Esophagus muscularis mucosa (tissue), 4 donors: ENCODE measurements at regions not wholly inside any gene's neighbourhood (a gene's known extent, or its start where the extent isn't known, plus 50 kb on each side); places are given as distances from the start of the nearest gene placed in this dataset.

Experiments used
- DNase-seq: peaks from one replicate; pipeline ENCODE4 v3.0.0-alpha.2; 2017; ENCODE audit errors: extremely low spot score
- H3K27ac ChIP-seq, 4 donors: fragments of 200-600 bp; sonication (generic); replicated peaks in 1 of 4; 1 replicate in 3 of 4; 2 replicates in 1 of 4; pipeline ENCODE4 v1.5.1; 2016 to 2019; ENCODE audit warnings: mild to moderate bottlenecking in 1 of 4
- H3K27me3 ChIP-seq, 4 donors: fragments of 200-600 bp; sonication (generic); one replicate each; pipeline versions ENCODE4 v1.5.1 to v1.6.0; 2016 to 2019
- H3K36me3 ChIP-seq, 4 donors: fragments of 200-600 bp; sonication (generic); one replicate each; pipeline ENCODE4 v1.5.1; 2016 to 2019
- H3K4me1 ChIP-seq, 4 donors: fragments of 200-600 bp; sonication (generic); one replicate each; pipeline ENCODE4 v1.5.1; 2016 to 2019
- H3K4me3 ChIP-seq, 4 donors: fragments of 200-600 bp; sonication (generic); 1 replicate in 2 of 4; 2 replicates in 2 of 4; pipeline ENCODE4 v1.5.1; 2016 to 2019; ENCODE audit warnings: mild to moderate bottlenecking in 4 of 4, moderate library complexity in 1 of 4
- H3K9me3 ChIP-seq, 4 donors: fragments of 200-600 bp; sonication (generic); 1 replicate in 3 of 4; 2 replicates in 1 of 4; pipeline ENCODE4 v1.5.1; 2016 to 2019
- EP300 ChIP-seq: sonication (generic); formaldehyde crosslinking; IDR thresholded peaks from one replicate; pipeline ENCODE4 v1.6.1; 2017; ENCODE audit warnings: antibody characterized with exemption
- POLR2A ChIP-seq: fragments of 450-650 bp; IDR thresholded peaks from one replicate; pipeline ENCODE4 v1.6.1; 2017; ENCODE audit warnings: antibody characterized with exemption, moderate library complexity, mild to moderate bottlenecking, low read depth
- POLR2AphosphoS5 ChIP-seq, 2 donors: sonication (generic); formaldehyde crosslinking; IDR thresholded peaks; one replicate each; pipeline ENCODE4 v1.6.1; 2017; ENCODE audit warnings: antibody characterized with exemption in 2 of 2
- WGBS: methylation state at CpG from one replicate; pipeline ENCODE4 v1.1.5; 2018; 5-methylcytosine and 5-hydroxymethylcytosine counted together
- intact Hi-C: fragments of 100-400 bp; cut with DNase I; formaldehyde crosslinking; loops from one replicate; pipeline ENCODE4 v1.15.1; 2023
- TF ChIP-seq, protein P1 (sequence below), 3 experiments: fragments of 200-600 bp in 2 of 3; fragments of 450-650 bp in 1 of 3; sonication (generic) in 2 of 3; IDR thresholded peaks; one replicate each; pipeline ENCODE4 v1.5.1; 2017 to 2019; ENCODE audit warnings: antibody characterized with exemption in 3 of 3, mild to moderate bottlenecking in 2 of 3, moderate library complexity in 1 of 3

DNA sequence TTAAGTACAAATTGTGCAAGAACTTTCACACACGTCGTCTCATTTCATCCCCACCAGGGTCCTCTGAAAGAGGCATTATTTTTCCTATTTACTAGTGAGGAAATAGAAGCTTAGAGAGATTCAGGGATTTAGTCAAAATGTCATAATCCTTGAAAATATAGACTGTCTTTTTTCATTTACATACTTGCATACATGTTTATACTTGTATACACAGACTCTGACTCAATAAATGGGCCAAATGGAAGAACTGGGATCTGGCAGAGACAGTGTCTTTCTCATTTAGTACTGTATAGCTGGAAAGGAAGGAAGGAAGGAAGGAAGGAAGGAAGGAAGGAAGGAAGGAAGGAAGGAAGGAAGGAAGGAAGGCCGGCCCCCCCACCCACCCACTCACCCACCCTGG, 357.7 kb upstream of the SOX5 start:
- Histone ChIP-seq H3K4me1 (no peaks in the 10 kb centered on the region), H3K36me3 (no peaks in the 10 kb centered on the region), H3K9me3 (no peaks in the 10 kb centered on the region), H3K27ac (no peak overlapping the region), H3K27me3 (no peaks in the 10 kb centered on the region), H3K4me3 (no peak overlapping the region)
- 62% methylated on average over 3 of the region's 3 CpGs for WGBS
- TF ChIP-seq EP300 (no peak), POLR2AphosphoS5 (IDR thresholded peaks at IDR 0.05) (no peak), POLR2A (no peak)
- TF ChIP-seq, protein P1, sequence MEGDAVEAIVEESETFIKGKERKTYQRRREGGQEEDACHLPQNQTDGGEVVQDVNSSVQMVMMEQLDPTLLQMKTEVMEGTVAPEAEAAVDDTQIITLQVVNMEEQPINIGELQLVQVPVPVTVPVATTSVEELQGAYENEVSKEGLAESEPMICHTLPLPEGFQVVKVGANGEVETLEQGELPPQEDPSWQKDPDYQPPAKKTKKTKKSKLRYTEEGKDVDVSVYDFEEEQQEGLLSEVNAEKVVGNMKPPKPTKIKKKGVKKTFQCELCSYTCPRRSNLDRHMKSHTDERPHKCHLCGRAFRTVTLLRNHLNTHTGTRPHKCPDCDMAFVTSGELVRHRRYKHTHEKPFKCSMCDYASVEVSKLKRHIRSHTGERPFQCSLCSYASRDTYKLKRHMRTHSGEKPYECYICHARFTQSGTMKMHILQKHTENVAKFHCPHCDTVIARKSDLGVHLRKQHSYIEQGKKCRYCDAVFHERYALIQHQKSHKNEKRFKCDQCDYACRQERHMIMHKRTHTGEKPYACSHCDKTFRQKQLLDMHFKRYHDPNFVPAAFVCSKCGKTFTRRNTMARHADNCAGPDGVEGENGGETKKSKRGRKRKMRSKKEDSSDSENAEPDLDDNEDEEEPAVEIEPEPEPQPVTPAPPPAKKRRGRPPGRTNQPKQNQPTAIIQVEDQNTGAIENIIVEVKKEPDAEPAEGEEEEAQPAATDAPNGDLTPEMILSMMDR (IDR thresholded peaks at IDR 0.05), result no peak
- no peak for DNase-seq
- intact Hi-C loops, result no loop called here

DNA sequence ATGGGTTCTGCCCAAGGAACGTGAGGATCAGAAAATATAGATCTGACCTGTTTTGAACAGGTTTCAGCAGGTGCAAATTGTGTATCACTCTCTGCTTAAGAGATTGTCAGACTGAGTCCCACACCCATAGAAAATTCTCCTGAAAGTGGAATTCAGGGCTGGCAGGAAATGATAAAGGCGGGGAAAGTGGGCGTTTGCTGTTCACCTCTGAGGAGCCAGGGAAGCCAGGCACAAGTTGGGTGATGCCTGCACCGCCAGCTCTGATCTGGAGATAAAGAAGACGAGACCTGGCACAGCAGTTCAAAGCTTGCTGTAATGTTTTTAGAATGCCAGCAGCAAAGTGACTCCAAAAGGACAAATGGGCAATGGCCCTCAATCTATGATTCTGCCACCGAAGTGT, 356.5 kb upstream of the SOX5 start:
- TF ChIP-seq POLR2AphosphoS5 (IDR thresholded peaks at IDR 0.05), result no peak
- TF ChIP-seq, protein P1 (IDR thresholded peaks at IDR 0.05), result no peak
- no peak for TF ChIP-seq EP300
- no peak for TF ChIP-seq POLR2A
- WGBS, result 95% methylated on average over 6 of the region's 6 CpGs
- intact Hi-C loops, result no loop called here

DNA sequence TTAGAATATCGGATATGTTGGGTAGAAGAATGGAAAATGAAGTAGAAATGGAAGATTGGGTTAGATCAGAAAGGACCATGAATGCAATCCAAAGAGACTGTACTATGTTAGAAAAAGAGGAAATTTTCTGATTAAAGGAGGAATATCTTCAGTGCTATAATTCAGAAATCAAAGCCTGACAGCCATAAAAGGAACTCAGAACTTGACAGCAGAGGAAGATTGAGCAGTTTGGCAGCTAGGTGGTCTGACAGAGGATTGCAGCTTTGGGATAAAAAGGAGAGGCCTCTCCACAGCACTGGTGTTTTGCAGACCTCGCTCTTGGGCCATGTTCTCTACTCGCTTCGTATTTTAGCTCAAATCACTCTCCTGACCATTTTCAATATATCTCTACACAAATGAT, 354.8 kb upstream of the SOX5 start:
- intact Hi-C loops, result no loop called here

More for the DNA sequence above, 356.5 kb upstream of the SOX5 start:
- no peak for DNase-seq
- Histone ChIP-seq H3K36me3 (no peaks in the 10 kb centered on the region), H3K27me3 (no peaks in the 10 kb centered on the region), H3K4me3 (no peak overlapping the region), H3K4me1 (no peaks in the 10 kb centered on the region), H3K27ac (no peak overlapping the region), H3K9me3 (no peaks in the 10 kb centered on the region)

DNA sequence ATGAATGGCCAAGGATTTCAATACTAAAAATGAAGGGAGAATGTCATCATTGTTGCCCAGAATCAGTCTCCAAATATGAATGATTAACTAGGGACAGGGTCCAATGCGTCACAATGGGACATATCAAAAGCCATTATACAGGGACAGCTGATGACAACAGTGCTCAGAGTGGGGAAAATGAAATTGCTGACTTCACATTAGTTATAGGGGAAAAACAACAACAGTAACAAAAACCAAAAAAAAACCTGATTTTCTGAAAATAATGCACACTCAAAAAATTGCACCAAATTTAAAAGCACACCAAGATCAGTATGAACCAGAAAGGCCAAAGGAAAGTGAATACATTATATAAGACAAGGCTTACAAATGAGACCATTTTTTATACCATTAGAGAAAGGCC, 353.2 kb upstream of the SOX5 start:
- no peaks in the 10 kb centered on the region for H3K27me3 ChIP-seq
- H3K9me3 ChIP-seq, result no peaks in the 10 kb centered on the region
- H3K4me3 ChIP-seq, result no peak overlapping the region
- WGBS, result 83% methylated on average over 1 of the region's 1 CpG
- H3K4me1 ChIP-seq, result no peaks in the 10 kb centered on the region
- no peaks in the 10 kb centered on the region for H3K36me3 ChIP-seq
- H3K27ac ChIP-seq, result no peak overlapping the region
- no peak for DNase-seq
- intact Hi-C loops, result no loop called here
- TF ChIP-seq POLR2AphosphoS5 (IDR thresholded peaks at IDR 0.05) (no peak), POLR2A (no peak), EP300 (no peak)
- TF ChIP-seq, protein P1 (IDR thresholded peaks at IDR 0.05), result no peak

More for the DNA sequence above, 354.8 kb upstream of the SOX5 start:
- WGBS, result 98% methylated on average over 4 of the region's 4 CpGs
- H3K36me3 ChIP-seq, result no peaks in the 10 kb centered on the region
- H3K27ac ChIP-seq, result no peak overlapping the region
- H3K4me3 ChIP-seq, result no peak overlapping the region
- DNase-seq, result no peak
- no peaks in the 10 kb centered on the region for H3K27me3 ChIP-seq
- no peaks in the 10 kb centered on the region for H3K4me1 ChIP-seq
- no peaks in the 10 kb centered on the region for H3K9me3 ChIP-seq
- TF ChIP-seq, protein P1 (IDR thresholded peaks at IDR 0.05), result no peak
- no peak for TF ChIP-seq POLR2AphosphoS5 (IDR thresholded peaks at IDR 0.05)
- TF ChIP-seq POLR2A, result no peak
- no peak for TF ChIP-seq EP300

DNA sequence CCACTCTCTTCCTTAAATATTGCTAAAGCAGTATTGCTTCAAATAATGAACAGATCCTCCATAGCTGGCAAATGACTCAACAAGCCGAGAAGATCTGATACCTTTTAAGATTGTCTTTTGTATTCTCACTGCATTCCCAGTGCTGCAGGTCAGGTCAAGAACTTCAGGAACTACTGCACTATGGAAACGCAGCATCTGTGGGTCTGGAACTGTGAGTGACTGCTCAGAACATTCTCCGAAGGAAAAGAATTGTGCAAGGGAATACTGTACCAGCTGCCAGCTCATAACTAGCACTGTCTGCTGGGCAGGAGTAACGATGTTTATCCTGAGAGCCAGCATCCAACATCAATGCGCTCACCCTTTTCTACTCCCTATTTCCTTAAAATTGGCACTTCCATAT, 348.0 kb upstream of the SOX5 start:
- no peaks in the 10 kb centered on the region for H3K4me1 ChIP-seq
- 88% methylated on average over 5 of the region's 5 CpGs for WGBS
- TF ChIP-seq, protein P1 (IDR thresholded peaks at IDR 0.05), result no peak
- no peak for TF ChIP-seq POLR2AphosphoS5 (IDR thresholded peaks at IDR 0.05)
- no peaks in the 10 kb centered on the region for H3K36me3 ChIP-seq
- H3K27ac ChIP-seq, result no peak overlapping the region
- no peaks in the 10 kb centered on the region for H3K9me3 ChIP-seq
- intact Hi-C loops, result no loop called here
- H3K4me3 ChIP-seq, result no peak overlapping the region
- no peaks in the 10 kb centered on the region for H3K27me3 ChIP-seq
- no peak for DNase-seq
